Glomerular visceral epithelial cell (primary cell): ENCODE measurements at regions not wholly inside any gene's neighbourhood (a gene's known extent, or its start where the extent isn't known, plus 50 kb on each side); places are given as distances from the start of the nearest gene placed in this dataset.
A peak's percentile ranks its signal among the peaks of the same experiment; 100 is the strongest.
"Not testable (repeated sequence)": the region's sequence is repeated elsewhere in the genome, so short reads cannot be mapped to it uniquely, and the experiment has no call there.

ENCODE experiments used
- DNase-seq: peaks from one replicate; pipeline ENCODE4 v3.0.0-alpha.2; 2016; ENCODE audit errors: extremely low spot score

DNA sequence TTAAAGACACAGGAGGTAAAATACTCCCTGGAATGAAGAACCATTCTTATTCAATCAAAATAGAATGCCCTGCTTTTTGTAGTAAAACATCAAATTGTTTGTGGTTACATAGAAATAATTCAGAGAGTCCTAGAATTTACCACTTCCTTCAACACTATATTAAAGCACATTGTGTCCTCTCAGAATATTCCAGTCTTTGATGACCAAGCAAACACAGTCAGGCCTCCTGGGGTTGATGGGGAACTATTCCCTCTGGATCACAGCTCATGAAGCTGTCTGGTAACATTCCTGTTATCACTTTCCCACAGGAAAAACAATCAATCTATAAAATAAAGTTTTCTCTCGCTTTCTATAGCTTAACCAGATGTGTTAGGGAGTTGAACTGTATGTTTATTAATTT lies 389.3 kb downstream of the KCNA4 start:
- no peak for DNase-seq

DNA sequence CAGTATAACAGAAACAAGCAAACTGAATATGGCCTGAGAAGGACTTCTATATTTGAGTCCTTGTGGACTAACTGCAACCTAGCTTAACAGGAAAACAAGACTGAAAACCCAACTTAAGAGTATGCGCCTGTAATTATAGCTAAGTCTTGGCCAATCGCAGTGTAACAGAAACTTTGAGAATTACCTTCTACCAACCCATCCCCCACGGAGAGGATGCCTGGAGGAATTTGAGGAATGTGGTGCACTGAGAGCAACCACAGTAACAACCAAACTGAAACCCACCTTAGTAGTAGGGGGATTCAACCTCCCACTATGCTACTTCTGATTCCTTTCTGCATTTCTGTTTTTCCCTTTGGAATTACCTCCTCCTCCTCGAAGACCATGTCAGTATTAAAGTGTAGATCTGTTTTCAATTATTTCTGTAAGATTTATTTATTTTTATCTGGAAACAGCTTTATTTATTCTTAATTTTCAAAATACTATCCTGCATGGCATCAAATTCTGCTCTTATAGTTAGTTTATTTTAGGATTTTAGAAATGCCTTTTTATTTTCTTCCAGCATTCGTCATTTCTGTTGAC lies 393.6 kb downstream of the KCNA4 start:
- DNase-seq: no peak

DNA sequence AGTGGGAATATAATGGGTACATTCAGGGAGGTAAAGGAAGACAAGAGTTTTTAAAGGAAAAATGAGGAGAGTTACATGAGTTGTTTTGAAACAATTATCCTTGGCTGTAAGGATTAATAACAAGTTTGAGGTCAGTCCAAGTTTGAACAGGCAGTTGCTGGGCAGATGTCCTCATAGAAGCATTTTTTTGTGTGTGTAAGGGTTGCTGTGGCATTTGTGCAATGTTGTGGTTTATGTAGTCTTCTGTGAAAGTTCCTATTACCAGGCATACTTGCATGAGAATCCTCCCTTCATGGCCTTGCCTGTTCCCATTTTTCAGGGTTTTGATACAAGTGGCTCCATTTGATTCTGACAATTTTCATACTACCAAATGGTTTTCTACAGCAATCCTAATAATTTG lies 400.2 kb downstream of the KCNA4 start:
- DNase-seq: no peak

DNA sequence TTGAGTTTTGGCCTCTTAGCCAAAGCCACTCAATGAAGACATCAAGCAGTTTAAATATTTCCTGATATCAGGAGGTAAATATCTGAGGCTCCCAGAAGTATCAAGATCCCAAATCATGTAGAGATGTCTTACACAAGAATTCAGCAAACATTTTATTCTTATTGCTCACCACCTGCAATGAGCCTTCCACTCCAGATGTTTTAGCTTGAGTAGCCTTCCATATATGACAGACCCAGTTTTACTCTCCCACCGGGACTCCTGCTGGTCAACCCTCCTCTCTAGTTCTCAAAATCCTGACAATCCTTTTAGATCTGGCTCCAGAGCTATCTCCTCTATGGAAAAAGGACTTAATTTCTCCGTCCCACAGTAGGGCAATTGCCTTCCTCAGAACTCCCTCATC lies 404.4 kb downstream of the KCNA4 start:
- no peak for DNase-seq

DNA sequence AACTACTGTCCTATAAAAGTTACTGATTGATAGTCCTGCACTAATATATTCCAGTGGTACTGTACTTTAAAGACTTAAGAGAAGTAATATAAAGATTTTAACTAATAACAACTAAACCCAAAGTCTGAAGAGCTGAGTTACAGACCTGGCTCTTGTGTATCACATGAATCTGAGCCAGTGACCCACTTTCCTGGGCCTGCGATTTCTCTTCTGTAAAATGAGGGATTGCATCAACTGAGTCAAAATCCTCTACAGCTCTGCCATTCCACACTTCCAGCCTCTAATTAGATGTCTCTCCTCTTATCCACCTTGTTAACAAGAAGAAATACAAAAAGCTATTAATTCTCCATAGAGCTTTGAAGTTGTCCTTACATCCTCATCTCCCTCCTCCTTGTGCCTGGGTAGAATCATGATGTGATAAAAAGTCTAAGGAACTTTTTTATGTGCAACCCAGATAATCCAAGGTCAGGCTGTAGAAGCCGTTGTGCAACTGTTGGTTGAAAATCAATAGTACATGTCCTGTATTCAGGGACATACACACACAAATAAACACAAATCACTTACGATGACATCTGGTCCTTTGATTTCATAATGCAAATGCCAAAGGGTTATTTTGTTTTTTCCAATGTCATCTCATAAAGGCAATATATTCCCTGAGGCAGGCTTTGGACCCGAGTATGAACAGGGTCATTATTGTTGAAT lies 410.3 kb downstream of the KCNA4 start:
- DNase-seq: no peak

DNA sequence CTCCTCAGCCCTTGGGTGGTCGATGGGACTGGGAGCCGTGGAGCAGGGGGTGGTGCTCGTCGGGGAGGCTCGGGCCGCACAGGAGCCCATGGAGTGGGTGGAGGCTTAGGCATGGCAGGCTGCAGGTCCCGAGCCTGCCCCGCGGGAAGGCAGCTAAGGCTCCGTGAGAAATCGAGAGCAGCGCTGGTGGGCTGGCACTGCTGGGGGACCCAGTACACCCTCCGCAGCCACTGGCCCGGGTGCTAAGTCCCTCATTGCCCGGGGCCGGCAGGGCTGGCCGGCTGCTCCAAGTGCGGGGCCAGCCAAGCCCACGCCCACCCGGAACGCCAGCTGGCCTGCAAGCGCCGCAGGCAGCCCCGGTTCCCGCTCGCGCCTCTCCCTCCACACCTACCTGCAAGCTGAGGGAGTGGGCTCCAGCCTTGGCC lies 416.7 kb downstream of the KCNA4 start:
- DNase-seq: not testable (repeated sequence)

DNA sequence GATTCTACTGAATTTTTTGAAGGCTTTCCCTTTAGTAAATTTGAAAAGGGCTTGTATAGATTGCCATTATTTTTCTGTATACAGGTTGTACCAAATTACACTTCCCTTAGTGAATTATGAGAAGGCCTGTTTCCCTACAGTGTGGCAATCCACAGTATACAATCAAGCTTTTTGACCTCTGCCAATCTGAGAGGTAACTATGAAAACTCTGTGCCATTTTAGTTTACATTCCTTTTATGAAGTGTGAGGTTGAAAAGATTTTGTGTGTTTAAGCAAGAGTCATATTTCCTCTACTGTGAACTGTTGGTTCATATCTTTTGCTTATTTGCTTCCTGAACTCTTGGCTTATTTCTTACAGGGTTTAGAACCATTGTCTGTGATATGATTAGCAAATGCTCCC lies 432.5 kb downstream of the KCNA4 start:
- DNase-seq: no peak

DNA sequence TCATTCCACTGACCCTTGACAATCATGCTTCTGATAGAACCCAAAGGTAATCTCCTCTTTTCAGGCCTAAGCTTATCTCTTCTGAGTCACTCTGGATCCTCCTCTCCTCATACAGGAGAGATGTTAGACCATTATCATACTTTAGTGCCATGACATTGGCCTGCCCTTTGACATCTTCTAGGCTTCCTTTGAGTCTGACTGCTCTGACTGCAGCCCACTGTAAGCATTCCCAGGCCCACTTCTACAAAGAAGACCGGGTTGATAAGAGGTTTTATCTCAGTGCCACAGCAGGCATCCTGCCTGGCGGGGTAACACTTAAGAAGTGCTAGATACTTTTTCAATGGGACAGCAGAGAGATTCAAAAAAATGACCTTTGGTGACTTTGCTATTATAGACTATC lies 438.0 kb downstream of the KCNA4 start:
- DNase-seq: no peak

DNA sequence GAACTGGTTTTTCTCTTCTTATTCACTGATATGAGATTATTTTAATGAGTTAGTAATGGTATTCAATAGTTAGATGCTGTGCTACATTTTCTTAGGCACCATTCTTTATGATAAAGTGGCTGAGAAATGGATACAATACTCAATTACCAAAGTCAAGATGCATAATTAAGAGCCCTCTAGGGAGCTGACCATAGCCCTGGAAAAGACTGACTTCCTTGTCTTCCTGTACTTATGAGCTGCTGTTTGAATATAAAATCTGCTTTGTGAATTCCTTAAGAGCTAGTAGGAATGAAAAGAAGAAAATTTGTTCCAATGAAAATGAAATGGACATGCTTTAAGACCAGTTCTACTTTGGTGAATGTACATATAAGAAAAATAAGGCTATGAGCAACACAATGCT lies 452.3 kb downstream of the KCNA4 start:
- no peak for DNase-seq

DNA sequence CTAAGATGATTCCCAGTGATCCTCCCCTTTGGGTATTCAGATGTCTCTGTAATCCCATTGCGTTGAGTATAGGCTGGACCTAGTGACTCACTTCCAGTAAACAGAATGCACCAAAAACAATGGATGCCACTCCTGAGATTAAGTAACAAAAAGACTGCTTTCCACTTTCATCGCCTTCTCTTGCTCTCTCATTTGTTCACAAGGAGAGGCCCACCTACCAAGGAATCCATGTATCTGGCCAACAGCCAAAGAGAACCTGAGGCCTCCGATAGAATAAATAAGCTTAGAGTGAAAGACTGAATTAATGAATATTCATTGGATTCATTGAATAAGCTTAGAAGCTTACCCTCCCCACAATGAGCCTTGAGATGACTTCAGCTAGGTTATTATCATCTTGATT lies 454.6 kb downstream of the KCNA4 start:
- no peak for DNase-seq

DNA sequence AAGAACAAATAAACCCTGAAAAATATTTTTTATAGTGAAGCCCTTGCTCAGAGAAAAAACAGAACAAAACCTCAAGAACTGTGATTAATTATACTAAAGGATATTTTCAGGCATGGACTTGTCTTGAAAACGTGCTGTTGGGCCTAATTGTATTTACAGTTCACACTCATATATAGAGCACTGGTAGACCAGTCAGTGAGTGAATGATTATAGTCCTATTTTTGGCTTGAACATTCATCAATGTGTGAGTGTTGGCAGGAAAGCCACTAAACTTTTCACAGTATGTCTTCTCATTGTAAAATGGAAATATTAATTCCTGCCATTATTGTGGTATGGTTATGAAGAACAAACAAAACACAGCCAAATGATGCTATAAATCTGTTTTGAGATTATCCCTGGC lies 462.8 kb downstream of the KCNA4 start:
- no peak for DNase-seq

DNA sequence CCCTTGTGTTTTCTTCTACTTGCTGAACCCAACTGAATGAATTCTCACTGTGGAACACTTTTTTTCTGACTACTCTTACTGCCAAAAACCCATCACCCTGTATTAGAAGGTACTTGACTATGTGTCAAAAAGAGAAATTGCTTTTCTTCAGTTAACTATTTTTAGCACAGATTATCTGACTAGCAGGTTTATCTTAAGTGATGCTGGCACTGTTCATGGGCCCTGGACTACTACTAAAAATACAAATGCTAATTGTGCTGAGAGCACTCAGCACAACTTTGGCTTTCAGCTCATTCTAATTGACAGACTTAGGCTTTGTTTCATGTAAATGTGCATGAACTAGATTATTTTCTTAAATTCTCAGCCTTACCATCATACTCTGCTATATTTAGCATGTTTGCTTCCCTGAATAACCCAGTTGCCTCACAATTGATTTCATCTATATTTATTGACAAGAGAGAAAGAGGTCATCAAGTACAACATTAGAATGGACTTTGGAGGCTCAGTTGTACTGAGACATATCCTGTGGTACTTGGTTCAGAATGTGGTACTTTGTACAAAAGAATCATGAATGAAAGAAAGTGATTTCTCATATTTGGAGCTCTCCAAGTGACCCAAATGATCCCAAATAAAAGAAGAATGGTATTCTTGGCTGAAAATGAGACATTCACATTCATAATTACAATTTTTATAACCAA lies 478.3 kb downstream of the KCNA4 start:
- no peak for DNase-seq

DNA sequence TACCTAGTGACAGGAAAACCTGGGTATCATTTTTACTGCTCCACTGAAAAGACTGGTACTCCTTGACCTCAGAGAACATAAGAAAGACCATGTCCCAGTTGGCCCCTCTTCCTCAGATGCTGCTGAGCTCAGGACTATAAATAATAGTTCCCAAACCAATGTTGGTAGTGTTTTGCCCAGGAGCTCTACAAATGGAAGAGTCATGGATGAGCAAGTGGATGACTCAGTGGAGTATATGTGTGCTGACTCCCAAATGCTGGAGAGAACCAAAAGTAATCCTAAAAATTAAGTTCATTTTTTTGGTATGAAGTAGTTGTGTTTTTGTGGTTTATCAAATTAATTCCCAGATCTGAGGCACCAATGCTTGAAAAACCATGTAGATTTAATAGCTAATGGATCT lies 482.0 kb downstream of the KCNA4 start:
- no peak for DNase-seq

DNA sequence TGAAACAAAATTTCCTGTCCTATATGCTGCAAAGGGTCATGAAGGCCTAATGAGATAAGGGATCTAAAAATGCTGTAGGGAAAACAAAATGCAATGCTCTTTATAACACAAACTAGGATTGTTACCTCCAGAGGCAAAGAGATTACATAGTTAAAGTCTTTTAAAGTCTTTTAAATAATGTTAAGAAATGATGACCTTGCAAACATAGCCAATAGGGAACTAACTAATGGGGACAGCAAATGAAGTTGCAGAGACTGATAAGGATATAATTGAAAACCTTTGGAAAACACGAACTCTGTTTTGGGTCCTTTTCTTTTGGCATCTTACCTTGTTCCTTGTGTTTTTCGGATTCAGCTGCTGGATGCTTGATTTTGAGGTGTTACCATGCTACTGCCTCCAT lies 485.9 kb downstream of the KCNA4 start:
- DNase-seq: no peak

DNA sequence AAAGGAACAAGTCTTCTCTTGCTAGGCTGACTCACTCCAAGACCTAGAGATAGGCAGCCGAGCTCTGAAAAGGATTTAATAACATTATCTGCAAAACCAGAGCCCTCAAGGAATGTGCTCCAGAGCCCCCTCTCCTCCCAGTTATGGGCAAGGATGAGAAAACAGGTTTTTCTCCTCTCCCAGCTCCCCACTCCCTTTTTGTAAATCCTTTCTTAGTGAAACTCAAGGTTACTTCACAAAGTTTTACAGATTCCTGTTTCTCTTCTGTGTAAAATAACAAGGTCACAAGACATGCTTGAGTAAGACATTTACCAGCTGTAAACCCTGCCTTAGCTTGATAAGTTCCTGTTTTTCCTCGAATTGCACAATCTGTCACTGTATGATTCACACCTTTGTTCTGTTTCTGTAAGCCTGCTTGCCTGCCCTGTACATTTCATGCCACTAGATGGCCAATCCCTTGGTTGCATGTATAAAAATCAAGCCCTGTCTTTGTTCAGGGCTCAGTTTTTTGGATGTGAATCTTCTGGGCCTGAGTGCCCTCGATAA lies 489.4 kb downstream of the KCNA4 start:
- DNase-seq: peak; percentile 65

DNA sequence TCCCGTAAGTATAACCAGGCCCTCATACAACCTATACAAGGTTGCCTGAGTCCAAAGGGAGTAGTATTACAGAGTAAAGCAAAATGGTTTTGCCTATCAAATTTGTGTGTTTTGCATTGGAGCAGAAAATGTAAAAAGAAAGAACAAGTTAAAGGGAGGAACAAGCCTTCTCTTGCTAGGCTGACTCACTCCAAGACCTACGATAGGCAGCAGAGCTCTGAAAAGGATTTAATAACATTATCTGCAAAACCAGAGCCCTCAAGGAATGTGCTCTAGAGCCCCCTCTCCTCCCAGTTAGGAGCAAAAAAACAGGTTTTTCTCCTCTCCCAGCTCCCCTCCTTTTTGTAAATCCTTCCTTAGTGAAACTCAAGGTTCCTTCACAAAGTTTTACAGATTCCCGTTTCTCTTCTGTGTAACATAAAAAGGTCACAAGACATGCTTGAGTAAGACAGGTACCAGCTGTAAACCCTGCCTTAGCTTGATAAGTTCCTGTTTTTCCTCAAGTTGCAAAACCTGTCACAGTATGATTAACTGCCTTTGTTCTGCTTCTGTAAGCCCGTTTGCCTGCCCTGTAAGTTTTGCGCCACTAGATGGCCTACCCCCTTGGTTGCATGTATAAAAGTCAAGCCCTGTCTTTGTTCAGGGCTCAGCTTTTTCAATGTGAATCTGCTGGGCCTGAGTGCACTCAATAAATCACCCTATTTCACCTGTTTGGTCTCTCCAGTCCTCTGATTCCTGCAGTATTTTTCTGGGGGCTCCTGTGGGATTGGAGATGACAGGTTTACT lies 498.2 kb downstream of the KCNA4 start:
- DNase-seq: peak; percentile 17

DNA sequence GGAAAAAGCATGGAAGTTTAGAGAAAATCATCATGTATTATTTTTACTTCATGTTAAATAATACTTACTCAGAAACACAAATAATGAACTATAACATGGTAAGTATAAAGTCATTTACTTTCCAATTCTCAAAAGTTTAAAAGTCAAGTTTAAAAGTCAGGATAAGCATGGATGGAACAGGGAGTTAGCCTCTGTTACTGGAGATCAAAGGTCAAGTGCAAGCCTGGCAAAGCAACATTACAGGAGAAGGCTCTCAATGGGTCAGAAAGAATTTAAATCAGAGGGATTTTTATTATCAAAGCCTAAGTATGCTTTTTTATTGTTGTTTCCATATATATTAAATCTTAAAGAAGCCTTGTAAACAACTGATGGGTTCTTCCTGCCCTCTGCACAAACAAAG lies 505.4 kb downstream of the KCNA4 start:
- DNase-seq: no peak

DNA sequence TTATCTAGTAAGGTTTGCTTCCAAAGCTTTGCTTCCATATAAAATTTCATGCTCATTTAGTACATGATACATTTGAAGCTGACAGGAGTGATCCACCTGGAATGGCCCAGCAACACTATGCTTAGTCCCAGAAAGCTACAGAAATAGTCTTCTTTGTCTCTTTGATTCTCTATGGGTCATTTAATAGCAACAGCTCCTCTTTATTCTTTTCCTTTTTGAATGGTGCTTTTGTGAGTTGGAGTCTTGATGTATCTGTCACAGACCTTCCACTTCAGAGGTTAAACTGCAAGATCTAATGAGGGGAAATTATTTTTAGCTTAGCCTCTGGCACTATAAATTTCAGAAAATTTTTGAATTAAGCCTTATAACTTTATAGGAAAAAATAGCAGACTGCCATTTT lies 509.5 kb downstream of the KCNA4 start:
- no peak for DNase-seq

DNA sequence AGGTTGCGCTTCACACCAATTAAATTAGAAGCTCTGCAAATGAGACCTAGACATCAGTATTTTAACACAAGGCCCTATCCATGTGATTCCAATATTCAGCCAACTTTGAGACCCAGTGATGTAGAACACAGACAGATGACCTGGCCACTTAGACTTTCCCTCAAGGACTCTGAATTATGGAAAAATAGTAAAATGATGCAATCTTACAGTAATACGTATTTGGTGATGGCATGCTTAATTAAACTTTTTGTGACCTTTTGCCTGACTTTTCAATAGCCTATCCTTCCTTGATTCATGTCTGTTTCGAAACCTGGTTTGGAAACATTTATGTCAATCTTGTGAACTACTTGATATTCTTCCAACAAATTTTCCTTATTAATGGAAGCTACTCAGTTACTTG lies 521.2 kb downstream of the KCNA4 start:
- DNase-seq: no peak

DNA sequence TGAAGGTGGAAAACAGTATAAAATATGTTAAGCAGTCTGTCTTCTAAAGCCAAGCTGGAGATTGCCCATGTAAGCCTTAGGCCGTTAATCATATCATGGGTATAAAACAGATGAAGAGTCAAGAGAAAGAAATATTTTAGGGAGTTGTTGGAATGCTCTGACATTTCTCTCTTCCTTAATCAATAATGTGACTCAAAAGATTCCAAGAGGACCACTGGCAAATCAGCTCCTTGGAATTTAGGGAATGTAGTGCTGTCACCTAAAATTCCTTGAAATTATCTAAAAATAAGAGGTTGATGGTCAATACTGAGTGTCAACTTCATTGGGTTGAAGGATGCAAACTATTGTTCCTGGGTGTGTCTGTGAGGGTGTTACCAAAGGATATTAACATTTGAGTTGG lies 525.9 kb downstream of the KCNA4 start:
- no peak for DNase-seq

DNA sequence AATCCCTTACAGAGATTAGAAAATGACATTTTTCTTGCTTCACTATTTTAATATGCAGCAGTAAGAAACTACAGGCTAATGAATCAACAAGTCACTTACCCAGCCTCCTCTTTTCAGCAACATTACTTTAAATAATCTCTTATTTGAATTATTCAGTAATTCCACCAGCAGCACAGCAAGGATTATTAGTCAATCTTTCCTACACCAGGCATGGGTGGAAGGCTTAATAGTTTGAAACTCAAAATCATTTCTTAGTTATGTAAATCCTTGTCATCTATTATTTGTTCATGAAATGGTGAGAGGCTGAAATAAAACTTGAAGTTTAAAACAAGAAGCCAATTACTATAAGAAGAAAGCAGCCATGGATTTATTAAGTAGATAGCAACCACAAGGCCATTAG lies 530.5 kb downstream of the KCNA4 start:
- no peak for DNase-seq

DNA sequence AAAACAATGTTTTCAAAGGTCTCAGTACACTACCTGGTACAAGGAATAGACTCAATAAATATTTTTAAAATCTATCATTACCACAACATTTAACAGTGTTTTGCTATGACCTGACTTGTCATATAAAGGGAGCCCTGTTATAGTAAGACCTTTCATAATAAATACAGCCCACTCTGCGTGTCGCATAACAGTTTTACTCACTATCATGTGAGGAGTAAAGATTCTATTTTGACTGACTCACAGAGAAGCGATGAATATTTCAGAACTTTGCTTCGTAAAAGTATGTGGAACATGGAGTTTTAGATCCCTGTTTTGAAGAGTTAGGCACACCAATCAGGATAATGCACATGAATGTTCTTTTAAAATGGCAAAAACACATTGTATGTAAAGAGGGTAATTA lies 531.2 kb downstream of the KCNA4 start:
- DNase-seq: no peak
